GM23338 (cell line): ENCODE measurements at regions not wholly inside any gene's neighbourhood (a gene's known extent, or its start where the extent isn't known, plus 50 kb on each side); places are given as distances from the start of the nearest gene placed in this dataset.

ENCODE experiments used
- ATAC-seq: fragments of 200-7000 bp; cut with Tn5 transposase; 3 replicates; pipeline ENCODE4 v1.9.1; 2020
- DNase-seq: peaks from one replicate; pipeline ENCODE4 v3.0.0-alpha.2; 2015; ENCODE audit warnings: low spot score
- H2AFZ ChIP-seq: fragments of 200-600 bp; sonication (generic); 2 replicates; pipeline ENCODE4 v1.8.0; 2016; ENCODE audit warnings: antibody characterized with exemption, mild to moderate bottlenecking, moderate library complexity
- H3F3A ChIP-seq: fragments of 200-600 bp; sonication (generic); replicated peaks from 2 replicates; pipeline ENCODE4 v1.8.0; 2017; ENCODE audit warnings: antibody characterized with exemption, mixed run types, low read depth
- H3K27ac ChIP-seq: fragments of 200-600 bp; sonication (generic); 2 replicates; pipeline ENCODE4 v1.6.1; 2016; ENCODE audit warnings: low read depth
- H3K27me3 ChIP-seq: fragments of 200-600 bp; sonication (generic); 2 replicates; pipeline ENCODE4 v1.8.0; 2016; ENCODE audit warnings: mild to moderate bottlenecking, mixed run types, moderate library complexity; ENCODE audit not compliant: insufficient read depth
- H3K36me3 ChIP-seq: fragments of 200-600 bp; sonication (generic); 2 replicates; pipeline ENCODE4 v1.8.0; 2016; ENCODE audit warnings: mild to moderate bottlenecking; ENCODE audit not compliant: insufficient read depth
- H3K4me1 ChIP-seq: fragments of 200-600 bp; sonication (generic); 2 replicates; pipeline ENCODE4 v1.8.0; 2016; ENCODE audit warnings: mild to moderate bottlenecking, moderate library complexity; ENCODE audit not compliant: insufficient read depth
- H3K4me2 ChIP-seq: fragments of 200-600 bp; sonication (generic); 2 replicates; pipeline ENCODE4 v1.7.1; 2017; ENCODE audit warnings: mixed run types
- H3K4me3 ChIP-seq: fragments of 200-600 bp; sonication (generic); 2 replicates; pipeline ENCODE4 v1.6.1; 2016; ENCODE audit warnings: mixed run types
- H3K79me2 ChIP-seq: fragments of 200-600 bp; sonication (generic); replicated peaks from 2 replicates; pipeline ENCODE4 v1.8.0; 2017; ENCODE audit warnings: mild to moderate bottlenecking; ENCODE audit not compliant: insufficient read depth
- H3K9me2 ChIP-seq: fragments of 200-600 bp; sonication (generic); 2 replicates; pipeline ENCODE4 v1.8.0; 2017; ENCODE audit not compliant: insufficient read depth
- H4K20me1 ChIP-seq: fragments of 200-600 bp; sonication (generic); replicated peaks from 2 replicates; pipeline ENCODE4 v1.8.0; 2017; ENCODE audit warnings: mild to moderate bottlenecking; ENCODE audit not compliant: insufficient read depth
- H3K27ac Mint-ChIP-seq: 2 replicates; pipeline ENCODE4 v1.8.0; 2020; ENCODE audit warnings: inconsistent platforms, mild to moderate bottlenecking, moderate library complexity, mixed read lengths
- H3K27me3 Mint-ChIP-seq: 3 replicates; pipeline ENCODE4 v1.8.0; 2022; ENCODE audit warnings: low read depth, mild to moderate bottlenecking, moderate library complexity, mixed read lengths, inconsistent platforms; ENCODE audit not compliant: insufficient read depth, poor library complexity
- H3K36me3 Mint-ChIP-seq: 3 replicates; pipeline ENCODE4 v1.8.0; 2021; ENCODE audit warnings: low read depth, mild to moderate bottlenecking, inconsistent platforms, moderate library complexity, mixed read lengths
- H3K4me1 Mint-ChIP-seq: 3 replicates; pipeline ENCODE4 v1.8.0; 2020; ENCODE audit warnings: mild to moderate bottlenecking, inconsistent platforms, mixed read lengths
- H3K4me3 Mint-ChIP-seq: 3 replicates; pipeline ENCODE4 v1.8.0; 2021; ENCODE audit warnings: moderate library complexity, mild to moderate bottlenecking, inconsistent platforms, mixed read lengths
- H3K9me3 Mint-ChIP-seq: 3 replicates; pipeline ENCODE4 v1.8.0; 2020; ENCODE audit warnings: moderate library complexity, mild to moderate bottlenecking, inconsistent platforms, mixed read lengths
- EZH2 ChIP-seq: fragments of 200-600 bp; sonication (generic); IDR thresholded peaks from one replicate; pipeline ENCODE4 v1.8.0; 2017; ENCODE audit warnings: antibody characterized with exemption, mild to moderate bottlenecking, low read depth; ENCODE audit not compliant: unreplicated experiment
- JUNB ChIP-seq: IDR thresholded peaks from one replicate; pipeline ENCODE4 v1.6.1; 2016; ENCODE audit warnings: antibody characterized with exemption; ENCODE audit not compliant: unreplicated experiment
- NANOG ChIP-seq: IDR thresholded peaks from 2 replicates; pipeline ENCODE4 v1.6.1; 2016; ENCODE audit warnings: antibody characterized with exemption, borderline replicate concordance
- ZNF114 ChIP-seq: fragments of 250-450 bp; sonication (Bioruptor Pico); IDR thresholded peaks from 2 replicates; pipeline ENCODE4 v1.5.0; 2020; ENCODE audit warnings: mild to moderate bottlenecking, moderate library complexity
- TF ChIP-seq, protein P1 (sequence below): fragments of 250-450 bp; sonication (Bioruptor Pico); IDR thresholded peaks from 2 replicates; pipeline ENCODE4 v1.5.0; 2020; ENCODE audit warnings: mild to moderate bottlenecking, moderate library complexity
- TF ChIP-seq, protein P2 (sequence below): IDR thresholded peaks from one replicate; pipeline ENCODE4 v1.6.1; 2018; ENCODE audit warnings: antibody characterized with exemption; ENCODE audit not compliant: unreplicated experiment
- TF ChIP-seq, protein P3 (sequence below), 2 experiments: fragments of 200-600 bp in 1 of 2; sonication (generic) in 1 of 2; conservative IDR thresholded peaks; 2 replicates each; pipeline versions ENCODE4 v1.5.1 to v1.6.1; 2016 to 2017; ENCODE audit warnings: antibody characterized with exemption in 2 of 2, low read depth in 2 of 2, mild to moderate bottlenecking in 2 of 2, moderate library complexity in 1 of 2

DNA sequence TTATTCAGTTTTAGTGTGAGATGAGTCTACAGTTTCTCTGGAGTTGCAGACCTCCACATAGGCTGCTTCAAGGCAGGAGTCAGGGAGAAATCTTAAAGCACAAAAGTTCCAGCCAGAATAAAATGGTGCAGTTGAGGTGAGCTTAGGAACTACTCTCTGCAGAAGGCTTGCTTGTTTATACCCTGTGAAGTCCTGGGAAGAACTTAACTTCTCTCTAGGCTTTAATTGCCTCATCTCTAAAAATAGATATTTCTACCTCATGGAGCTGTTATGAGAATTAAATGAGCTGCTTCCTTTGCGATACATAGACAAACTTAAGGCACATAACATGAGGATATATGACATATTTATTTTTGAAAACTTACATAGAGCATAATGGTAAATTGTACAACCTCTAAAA is 286.2 kb downstream of the GPATCH2 start:
- DNase-seq (no peak), ATAC-seq (no peak)
- Histone ChIP-seq H3K4me2 (no peak overlapping the region), H3K36me3 (no peaks in the 10 kb centered on the region), H3K27me3 (no peaks in the 10 kb centered on the region), H4K20me1 (no peaks in the 10 kb centered on the region), H2AFZ (no peak overlapping the region), H3K9me2 (no peaks in the 10 kb centered on the region), H3K79me2 (no peaks in the 10 kb centered on the region), H3K27ac (no peak overlapping the region), H3F3A (no peaks in the 10 kb centered on the region), H3K4me1 (peaks cover 18% of the 10 kb centered on the region), H3K4me3 (no peak overlapping the region)
- Mint-ChIP-seq H3K9me3 (no peaks in the 10 kb centered on the region), H3K4me3 (no peak overlapping the region), H3K4me1 (peaks cover 23% of the 10 kb centered on the region), H3K36me3 (no peaks in the 10 kb centered on the region), H3K27me3 (peaks cover 1% of the 10 kb centered on the region), H3K27ac (no peak overlapping the region)
- TF ChIP-seq JUNB, result no peak
- TF ChIP-seq, protein P1, sequence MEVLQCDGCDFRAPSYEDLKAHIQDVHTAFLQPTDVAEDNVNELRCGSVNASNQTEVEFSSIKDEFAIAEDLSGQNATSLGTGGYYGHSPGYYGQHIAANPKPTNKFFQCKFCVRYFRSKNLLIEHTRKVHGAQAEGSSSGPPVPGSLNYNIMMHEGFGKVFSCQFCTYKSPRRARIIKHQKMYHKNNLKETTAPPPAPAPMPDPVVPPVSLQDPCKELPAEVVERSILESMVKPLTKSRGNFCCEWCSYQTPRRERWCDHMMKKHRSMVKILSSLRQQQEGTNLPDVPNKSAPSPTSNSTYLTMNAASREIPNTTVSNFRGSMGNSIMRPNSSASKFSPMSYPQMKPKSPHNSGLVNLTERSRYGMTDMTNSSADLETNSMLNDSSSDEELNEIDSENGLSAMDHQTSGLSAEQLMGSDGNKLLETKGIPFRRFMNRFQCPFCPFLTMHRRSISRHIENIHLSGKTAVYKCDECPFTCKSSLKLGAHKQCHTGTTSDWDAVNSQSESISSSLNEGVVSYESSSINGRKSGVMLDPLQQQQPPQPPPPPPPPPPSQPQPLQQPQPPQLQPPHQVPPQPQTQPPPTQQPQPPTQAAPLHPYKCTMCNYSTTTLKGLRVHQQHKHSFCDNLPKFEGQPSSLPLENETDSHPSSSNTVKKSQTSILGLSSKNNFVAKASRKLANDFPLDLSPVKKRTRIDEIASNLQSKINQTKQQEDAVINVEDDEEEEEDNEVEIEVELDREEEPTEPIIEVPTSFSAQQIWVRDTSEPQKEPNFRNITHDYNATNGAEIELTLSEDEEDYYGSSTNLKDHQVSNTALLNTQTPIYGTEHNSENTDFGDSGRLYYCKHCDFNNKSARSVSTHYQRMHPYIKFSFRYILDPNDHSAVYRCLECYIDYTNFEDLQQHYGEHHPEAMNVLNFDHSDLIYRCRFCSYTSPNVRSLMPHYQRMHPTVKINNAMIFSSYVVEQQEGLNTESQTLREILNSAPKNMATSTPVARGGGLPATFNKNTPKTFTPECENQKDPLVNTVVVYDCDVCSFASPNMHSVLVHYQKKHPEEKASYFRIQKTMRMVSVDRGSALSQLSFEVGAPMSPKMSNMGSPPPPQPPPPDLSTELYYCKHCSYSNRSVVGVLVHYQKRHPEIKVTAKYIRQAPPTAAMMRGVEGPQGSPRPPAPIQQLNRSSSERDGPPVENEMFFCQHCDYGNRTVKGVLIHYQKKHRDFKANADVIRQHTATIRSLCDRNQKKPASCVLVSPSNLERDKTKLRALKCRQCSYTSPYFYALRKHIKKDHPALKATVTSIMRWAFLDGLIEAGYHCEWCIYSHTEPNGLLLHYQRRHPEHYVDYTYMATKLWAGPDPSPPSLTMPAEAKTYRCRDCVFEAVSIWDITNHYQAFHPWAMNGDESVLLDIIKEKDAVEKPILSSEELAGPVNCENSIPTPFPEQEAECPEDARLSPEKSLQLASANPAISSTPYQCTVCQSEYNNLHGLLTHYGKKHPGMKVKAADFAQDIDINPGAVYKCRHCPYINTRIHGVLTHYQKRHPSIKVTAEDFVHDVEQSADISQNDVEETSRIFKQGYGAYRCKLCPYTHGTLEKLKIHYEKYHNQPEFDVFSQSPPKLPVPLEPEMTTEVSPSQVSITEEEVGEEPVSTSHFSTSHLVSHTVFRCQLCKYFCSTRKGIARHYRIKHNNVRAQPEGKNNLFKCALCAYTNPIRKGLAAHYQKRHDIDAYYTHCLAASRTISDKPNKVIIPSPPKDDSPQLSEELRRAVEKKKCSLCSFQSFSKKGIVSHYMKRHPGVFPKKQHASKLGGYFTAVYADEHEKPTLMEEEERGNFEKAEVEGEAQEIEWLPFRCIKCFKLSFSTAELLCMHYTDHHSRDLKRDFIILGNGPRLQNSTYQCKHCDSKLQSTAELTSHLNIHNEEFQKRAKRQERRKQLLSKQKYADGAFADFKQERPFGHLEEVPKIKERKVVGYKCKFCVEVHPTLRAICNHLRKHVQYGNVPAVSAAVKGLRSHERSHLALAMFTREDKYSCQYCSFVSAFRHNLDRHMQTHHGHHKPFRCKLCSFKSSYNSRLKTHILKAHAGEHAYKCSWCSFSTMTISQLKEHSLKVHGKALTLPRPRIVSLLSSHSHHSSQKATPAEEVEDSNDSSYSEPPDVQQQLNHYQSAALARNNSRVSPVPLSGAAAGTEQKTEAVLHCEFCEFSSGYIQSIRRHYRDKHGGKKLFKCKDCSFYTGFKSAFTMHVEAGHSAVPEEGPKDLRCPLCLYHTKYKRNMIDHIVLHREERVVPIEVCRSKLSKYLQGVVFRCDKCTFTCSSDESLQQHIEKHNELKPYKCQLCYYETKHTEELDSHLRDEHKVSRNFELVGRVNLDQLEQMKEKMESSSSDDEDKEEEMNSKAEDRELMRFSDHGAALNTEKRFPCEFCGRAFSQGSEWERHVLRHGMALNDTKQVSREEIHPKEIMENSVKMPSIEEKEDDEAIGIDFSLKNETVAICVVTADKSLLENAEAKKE (CRISPR knock-in tag), result no peak
- TF ChIP-seq, protein P2, sequence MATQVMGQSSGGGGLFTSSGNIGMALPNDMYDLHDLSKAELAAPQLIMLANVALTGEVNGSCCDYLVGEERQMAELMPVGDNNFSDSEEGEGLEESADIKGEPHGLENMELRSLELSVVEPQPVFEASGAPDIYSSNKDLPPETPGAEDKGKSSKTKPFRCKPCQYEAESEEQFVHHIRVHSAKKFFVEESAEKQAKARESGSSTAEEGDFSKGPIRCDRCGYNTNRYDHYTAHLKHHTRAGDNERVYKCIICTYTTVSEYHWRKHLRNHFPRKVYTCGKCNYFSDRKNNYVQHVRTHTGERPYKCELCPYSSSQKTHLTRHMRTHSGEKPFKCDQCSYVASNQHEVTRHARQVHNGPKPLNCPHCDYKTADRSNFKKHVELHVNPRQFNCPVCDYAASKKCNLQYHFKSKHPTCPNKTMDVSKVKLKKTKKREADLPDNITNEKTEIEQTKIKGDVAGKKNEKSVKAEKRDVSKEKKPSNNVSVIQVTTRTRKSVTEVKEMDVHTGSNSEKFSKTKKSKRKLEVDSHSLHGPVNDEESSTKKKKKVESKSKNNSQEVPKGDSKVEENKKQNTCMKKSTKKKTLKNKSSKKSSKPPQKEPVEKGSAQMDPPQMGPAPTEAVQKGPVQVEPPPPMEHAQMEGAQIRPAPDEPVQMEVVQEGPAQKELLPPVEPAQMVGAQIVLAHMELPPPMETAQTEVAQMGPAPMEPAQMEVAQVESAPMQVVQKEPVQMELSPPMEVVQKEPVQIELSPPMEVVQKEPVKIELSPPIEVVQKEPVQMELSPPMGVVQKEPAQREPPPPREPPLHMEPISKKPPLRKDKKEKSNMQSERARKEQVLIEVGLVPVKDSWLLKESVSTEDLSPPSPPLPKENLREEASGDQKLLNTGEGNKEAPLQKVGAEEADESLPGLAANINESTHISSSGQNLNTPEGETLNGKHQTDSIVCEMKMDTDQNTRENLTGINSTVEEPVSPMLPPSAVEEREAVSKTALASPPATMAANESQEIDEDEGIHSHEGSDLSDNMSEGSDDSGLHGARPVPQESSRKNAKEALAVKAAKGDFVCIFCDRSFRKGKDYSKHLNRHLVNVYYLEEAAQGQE, result no peak
- TF ChIP-seq EZH2, result no peak
- no peak for TF ChIP-seq ZNF114 (CRISPR knock-in tag)
- TF ChIP-seq, protein P3, sequence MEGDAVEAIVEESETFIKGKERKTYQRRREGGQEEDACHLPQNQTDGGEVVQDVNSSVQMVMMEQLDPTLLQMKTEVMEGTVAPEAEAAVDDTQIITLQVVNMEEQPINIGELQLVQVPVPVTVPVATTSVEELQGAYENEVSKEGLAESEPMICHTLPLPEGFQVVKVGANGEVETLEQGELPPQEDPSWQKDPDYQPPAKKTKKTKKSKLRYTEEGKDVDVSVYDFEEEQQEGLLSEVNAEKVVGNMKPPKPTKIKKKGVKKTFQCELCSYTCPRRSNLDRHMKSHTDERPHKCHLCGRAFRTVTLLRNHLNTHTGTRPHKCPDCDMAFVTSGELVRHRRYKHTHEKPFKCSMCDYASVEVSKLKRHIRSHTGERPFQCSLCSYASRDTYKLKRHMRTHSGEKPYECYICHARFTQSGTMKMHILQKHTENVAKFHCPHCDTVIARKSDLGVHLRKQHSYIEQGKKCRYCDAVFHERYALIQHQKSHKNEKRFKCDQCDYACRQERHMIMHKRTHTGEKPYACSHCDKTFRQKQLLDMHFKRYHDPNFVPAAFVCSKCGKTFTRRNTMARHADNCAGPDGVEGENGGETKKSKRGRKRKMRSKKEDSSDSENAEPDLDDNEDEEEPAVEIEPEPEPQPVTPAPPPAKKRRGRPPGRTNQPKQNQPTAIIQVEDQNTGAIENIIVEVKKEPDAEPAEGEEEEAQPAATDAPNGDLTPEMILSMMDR (conservative IDR thresholded peaks at IDR 0.05; ENCODE audit: low read depth in 2 of 2), result no peak
- no peak for TF ChIP-seq NANOG
